Coronary artery (tissue), 2 donors: ENCODE measurements at regions not wholly inside any gene's neighbourhood (a gene's known extent, or its start where the extent isn't known, plus 50 kb on each side); places are given as distances from the start of the nearest gene placed in this dataset.
"Not testable (repeated sequence)": the region's sequence is repeated elsewhere in the genome, so short reads cannot be mapped to it uniquely, and the experiment has no call there.

ENCODE experiments used
- DNase-seq: peaks from one replicate; pipeline ENCODE4 v3.0.0-alpha.2; 2017; ENCODE audit warnings: low spot score
- H3K27ac ChIP-seq, 2 donors: fragments of 200-600 bp; sonication (generic); one replicate each; pipeline ENCODE4 v1.5.1; 2016 to 2019
- H3K4me3 ChIP-seq: fragments of 200-600 bp; sonication (generic); 2 replicates; pipeline ENCODE4 v1.5.1; 2016; ENCODE audit warnings: mild to moderate bottlenecking, moderate library complexity
- CTCF ChIP-seq: fragments of 200-600 bp; sonication (generic); IDR thresholded peaks from one replicate; pipeline ENCODE4 v1.5.1; 2019; ENCODE audit warnings: antibody characterized with exemption

- no peak for DNase-seq
- Histone ChIP-seq H3K4me3 (no peak overlapping the region), H3K27ac (no peak overlapping the region)
- no peak for TF ChIP-seq CTCF
Observed at GRCh38 chr6:147999001-147999540, 343.6 kb upstream of the SASH1 start.

GRCh38 chr6:148001844-148002642 is 340.6 kb upstream of the SASH1 start:
- no peak for TF ChIP-seq CTCF
- H3K4me3 ChIP-seq = no peak overlapping the region
- no peak for DNase-seq
- H3K27ac ChIP-seq = no peak overlapping the region

- no peak for DNase-seq
- no peak overlapping the region for H3K4me3 ChIP-seq
- TF ChIP-seq CTCF = no peak
- no peak overlapping the region for H3K27ac ChIP-seq
Observed at GRCh38 chr6:148004651-148005050, 338.0 kb upstream of the SASH1 start.

GRCh38 chr6:148005806-148006205 is 336.8 kb upstream of the SASH1 start:
- no peak overlapping the region for H3K4me3 ChIP-seq
- no peak overlapping the region for H3K27ac ChIP-seq
- no peak for TF ChIP-seq CTCF
- DNase-seq = no peak

GRCh38 chr6:148010516-148010915 is 332.1 kb upstream of the SASH1 start:
- not testable (repeated sequence) for DNase-seq, H3K4me3 ChIP-seq, H3K27ac ChIP-seq

GRCh38 chr6:148016013-148016412 is 326.6 kb upstream of the SASH1 start:
- Histone ChIP-seq H3K4me3 (no peak overlapping the region), H3K27ac (no peak overlapping the region)
- no peak for DNase-seq
- no peak for TF ChIP-seq CTCF

- TF ChIP-seq CTCF = no peak
- H3K27ac ChIP-seq = no peak overlapping the region
- no peak overlapping the region for H3K4me3 ChIP-seq
- no peak for DNase-seq
Observed at GRCh38 chr6:148021165-148021564, 321.5 kb upstream of the SASH1 start.
